Trophoblast cell (in vitro differentiated cells and primary cell): ENCODE measurements at regions not wholly inside any gene's neighbourhood (a gene's known extent, or its start where the extent isn't known, plus 50 kb on each side); places are given as distances from the start of the nearest gene placed in this dataset.
"Not testable (repeated sequence)": the region's sequence is repeated elsewhere in the genome, so short reads cannot be mapped to it uniquely, and the experiment has no call there.

Experiments used
- DNase-seq, 2 donors: peaks; one replicate each; pipeline ENCODE4 v3.0.0-alpha.2; 2016
- H2AFZ ChIP-seq: 2 replicates; pipeline ENCODE4 v1.6.1; 2013; ENCODE audit warnings: low read length, moderate library complexity, mild to moderate bottlenecking; ENCODE audit not compliant: insufficient read depth, poor library complexity
- H2AK5ac ChIP-seq: 2 replicates; pipeline ENCODE4 v1.6.1; 2013; ENCODE audit warnings: mild to moderate bottlenecking, low read length
- H2BK120ac ChIP-seq: 2 replicates; pipeline ENCODE4 v1.6.1; 2013; ENCODE audit warnings: low read length, mild to moderate bottlenecking, moderate library complexity; ENCODE audit not compliant: insufficient read depth, poor library complexity
- H2BK12ac ChIP-seq: 2 replicates; pipeline ENCODE4 v1.6.1; 2013; ENCODE audit warnings: mild to moderate bottlenecking, low read length, moderate library complexity
- H2BK5ac ChIP-seq: 2 replicates; pipeline ENCODE4 v1.6.1; 2013; ENCODE audit warnings: low read length, low read depth, moderate library complexity, mild to moderate bottlenecking; ENCODE audit not compliant: poor library complexity
- H3K14ac ChIP-seq: 2 replicates; pipeline ENCODE4 v1.6.1; 2013; ENCODE audit warnings: mild to moderate bottlenecking, low read length
- H3K18ac ChIP-seq: 2 replicates; pipeline ENCODE4 v1.6.1; 2013; ENCODE audit warnings: mild to moderate bottlenecking, low read length
- H3K23ac ChIP-seq: 2 replicates; pipeline ENCODE4 v1.6.1; 2013; ENCODE audit warnings: low read length
- H3K27ac ChIP-seq: 2 replicates; pipeline ENCODE4 v1.5.1; 2013; ENCODE audit warnings: low read depth, mild to moderate bottlenecking, inconsistent platforms, low read length, moderate library complexity
- H3K27me3 ChIP-seq: 2 replicates; pipeline ENCODE4 v1.6.1; 2013; ENCODE audit warnings: inconsistent platforms, mild to moderate bottlenecking, low read length, moderate library complexity; ENCODE audit not compliant: insufficient read depth
- H3K36me3 ChIP-seq, 2 experiments: 1 replicate in 1 of 2; 2 replicates in 1 of 2; pipeline ENCODE4 v1.6.1; 2013; ENCODE audit warnings: low read length in 2 of 2, mild to moderate bottlenecking in 2 of 2, moderate library complexity in 1 of 2; ENCODE audit not compliant: insufficient read depth in 2 of 2, control insufficient read depth in 1 of 2
- H3K4ac ChIP-seq: 2 replicates; pipeline ENCODE4 v1.6.1; 2013; ENCODE audit warnings: low read depth, mild to moderate bottlenecking, low read length, moderate library complexity
- H3K4me1 ChIP-seq, 2 experiments: 1 replicate in 1 of 2; 2 replicates in 1 of 2; pipeline ENCODE4 v1.6.1; 2013; ENCODE audit warnings: low read length in 2 of 2, mild to moderate bottlenecking in 2 of 2, moderate library complexity in 1 of 2; ENCODE audit not compliant: insufficient read depth in 2 of 2, control insufficient read depth in 1 of 2
- H3K4me2 ChIP-seq: 2 replicates; pipeline ENCODE4 v1.6.1; 2013; ENCODE audit warnings: inconsistent platforms, mild to moderate bottlenecking, low read length, moderate library complexity
- H3K4me3 ChIP-seq: 2 replicates; pipeline ENCODE4 v1.5.1; 2013; ENCODE audit warnings: mild to moderate bottlenecking, low read depth, low read length, inconsistent platforms
- H3K79me1 ChIP-seq: one replicate; pipeline ENCODE4 v1.6.1; 2013; ENCODE audit warnings: low read length
- H3K79me2 ChIP-seq: 2 replicates; pipeline ENCODE4 v1.6.1; 2013; ENCODE audit warnings: low read length, mild to moderate bottlenecking; ENCODE audit not compliant: control insufficient read depth, insufficient read depth, poor library complexity
- H3K9ac ChIP-seq: 2 replicates; pipeline ENCODE4 v1.6.1; 2013; ENCODE audit warnings: mild to moderate bottlenecking, low read length
- H3K9me3 ChIP-seq: 2 replicates; pipeline ENCODE4 v1.6.1; 2013; ENCODE audit warnings: low read depth, mild to moderate bottlenecking, control low read depth, inconsistent platforms, low read length; ENCODE audit not compliant: insufficient read depth
- H4K12ac ChIP-seq: 2 replicates; pipeline ENCODE4 v1.6.1; 2013; ENCODE audit warnings: low read depth, mild to moderate bottlenecking, low read length, moderate library complexity
- H4K8ac ChIP-seq: 2 replicates; pipeline ENCODE4 v1.6.1; 2013; ENCODE audit warnings: low read depth, mild to moderate bottlenecking, low read length, moderate library complexity
- H4K91ac ChIP-seq: one replicate; pipeline ENCODE4 v1.6.1; 2013; ENCODE audit warnings: low read depth, mild to moderate bottlenecking, low read length, moderate library complexity
- WGBS: extraction: QIAGEN DNeasy Blood & Tissue Kit; methylation state at CpG from one replicate; pipeline ENCODE4 v1.1.7; 2013; ENCODE audit warnings: missing lambda C conversion rate; ENCODE audit not compliant: insufficient read length, insufficient coverage; ENCODE audit errors: extremely low coverage; 5-methylcytosine and 5-hydroxymethylcytosine counted together

- H3K9ac ChIP-seq, H3K23ac ChIP-seq, H3K79me1 ChIP-seq, H2AK5ac ChIP-seq, H2BK12ac ChIP-seq, H3K4me1 ChIP-seq, H2BK120ac ChIP-seq, DNase-seq, H3K18ac ChIP-seq, H3K4me3 ChIP-seq, H3K27me3 ChIP-seq, H3K36me3 ChIP-seq, H4K8ac ChIP-seq, H4K12ac ChIP-seq, H3K79me2 ChIP-seq, H3K27ac ChIP-seq, H3K4ac ChIP-seq, H3K14ac ChIP-seq, H2AFZ ChIP-seq, H3K9me3 ChIP-seq, H4K91ac ChIP-seq, H3K4me2 ChIP-seq, H2BK5ac ChIP-seq: not testable (repeated sequence)
- WGBS = no CpG with 5 or more reads among the region's 6 CpGs
Measured at GRCh38 chr5:105162557-105162956, 1600.0 kb upstream of the NUDT12 start.

- no peak overlapping the region for H2AFZ ChIP-seq
- H3K23ac ChIP-seq = no peak overlapping the region
- no peak overlapping the region for H4K12ac ChIP-seq
- no peak overlapping the region for H2BK120ac ChIP-seq
- DNase-seq = peak in 1 of 2 donors; percentile 66
- peaks cover 0 to 2% of the 10 kb centered on the region in 2 experiments for H3K4me1 ChIP-seq
- no peak overlapping the region for H3K4ac ChIP-seq
- no peak overlapping the region for H3K4me3 ChIP-seq
- WGBS = no CpG with 5 or more reads among the region's 4 CpGs
- H2BK5ac ChIP-seq = no peak overlapping the region
- H4K91ac ChIP-seq = no peak overlapping the region
- H2BK12ac ChIP-seq = no peak overlapping the region
- H4K8ac ChIP-seq = no peak overlapping the region
- H3K79me2 ChIP-seq = no peaks in the 10 kb centered on the region
- no peaks in the 10 kb centered on the region for H3K27me3 ChIP-seq
- H3K36me3 ChIP-seq = no peaks in the 10 kb centered on the region
- H3K18ac ChIP-seq = no peak overlapping the region
- H3K9me3 ChIP-seq = no peaks in the 10 kb centered on the region
- no peak overlapping the region for H2AK5ac ChIP-seq
- no peak overlapping the region for H3K27ac ChIP-seq
- no peak overlapping the region for H3K14ac ChIP-seq
- H3K79me1 ChIP-seq = no peaks in the 10 kb centered on the region
- no peak overlapping the region for H3K4me2 ChIP-seq
- H3K9ac ChIP-seq = no peak overlapping the region
Measured at GRCh38 chr5:105158526-105158925, 1595.9 kb upstream of the NUDT12 start.

- Histone ChIP-seq H3K23ac (no peak overlapping the region), H4K8ac (no peak overlapping the region), H4K12ac (no peak overlapping the region), H3K4me2 (no peak overlapping the region), H2BK5ac (no peak overlapping the region), H2AK5ac (no peak overlapping the region), H3K4me1 (no peaks in the 10 kb centered on the region), H2BK12ac (no peak overlapping the region), H3K79me1 (no peaks in the 10 kb centered on the region), H4K91ac (no peak overlapping the region), H3K9ac (no peak overlapping the region), H3K4me3 (no peak overlapping the region), H3K14ac (no peak overlapping the region), H3K9me3 (no peaks in the 10 kb centered on the region), H3K36me3 (no peaks in the 10 kb centered on the region), H3K18ac (no peak overlapping the region), H3K27me3 (no peaks in the 10 kb centered on the region), H3K79me2 (no peaks in the 10 kb centered on the region), H3K27ac (no peak overlapping the region), H2BK120ac (no peak overlapping the region), H3K4ac (no peak overlapping the region), H2AFZ (no peak overlapping the region)
- WGBS = no CpG with 5 or more reads among the region's 3 CpGs
- DNase-seq = no peak
Measured at GRCh38 chr5:105150323-105150722, 1587.7 kb upstream of the NUDT12 start.

GRCh38 chr5:105146867-105147266 lies 1584.3 kb upstream of the NUDT12 start:
- H2AK5ac ChIP-seq = no peak overlapping the region
- no peak overlapping the region for H2BK5ac ChIP-seq
- H2AFZ ChIP-seq = no peak overlapping the region
- no peak overlapping the region for H2BK12ac ChIP-seq
- H4K8ac ChIP-seq = no peak overlapping the region
- H2BK120ac ChIP-seq = no peak overlapping the region
- DNase-seq = peak in 1 of 2 donors; percentile 37
- H3K79me1 ChIP-seq = no peaks in the 10 kb centered on the region
- no peaks in the 10 kb centered on the region for H3K9me3 ChIP-seq
- H3K4ac ChIP-seq = no peak overlapping the region
- H3K23ac ChIP-seq = no peak overlapping the region
- no peak overlapping the region for H3K27ac ChIP-seq
- H3K4me3 ChIP-seq = no peak overlapping the region
- H3K27me3 ChIP-seq = no peaks in the 10 kb centered on the region
- no peaks in the 10 kb centered on the region for H3K36me3 ChIP-seq
- H3K79me2 ChIP-seq = no peaks in the 10 kb centered on the region
- H3K4me1 ChIP-seq = no peaks in the 10 kb centered on the region
- H3K4me2 ChIP-seq = no peak overlapping the region
- H3K9ac ChIP-seq = no peak overlapping the region
- H3K14ac ChIP-seq = no peak overlapping the region
- no peak overlapping the region for H4K12ac ChIP-seq
- WGBS = no CpG with 5 or more reads among the region's 2 CpGs
- no peak overlapping the region for H3K18ac ChIP-seq
- no peak overlapping the region for H4K91ac ChIP-seq
